ENCODE measurements at regions not wholly inside any gene's neighbourhood (a gene's known extent, or its start where the extent isn't known, plus 50 kb on each side); places are given as distances from the start of the nearest gene placed in this dataset.

- 70 to 84% methylated on average over 6 of the region's 6 CpGs for WGBS, 2 donors
- Histone ChIP-seq H3K9me3 (no peaks in the 10 kb centered on the region), H3K4me3 (no peak overlapping the region), H3K4me1 (no peaks in the 10 kb centered on the region), H3K27me3 (no peaks in the 10 kb centered on the region), H3K27ac (no peak overlapping the region), H3K36me3 (ENCODE audit: low read depth, missing control alignments) (no peaks in the 10 kb centered on the region)
- intact Hi-C loops (cut with DNase I; ENCODE audit: low total_unique reads), result no loop called here
- no peak for DNase-seq
- TF ChIP-seq CTCF (IDR thresholded peaks at IDR 0.05) (no peak), POLR2A (IDR thresholded peaks at IDR 0.05) (no peak)
Observed at GRCh38 chr20:22382742-22383141, 201.6 kb downstream of the FOXA2 start.

GRCh38 chr20:22381812-22382416, 202.5 kb downstream of the FOXA2 start:
- no peak overlapping the region for H3K4me3 ChIP-seq
- intact Hi-C loops (cut with DNase I; ENCODE audit: low total_unique reads), result no loop called here
- DNase-seq, result no peak
- no peaks in the 10 kb centered on the region for H3K4me1 ChIP-seq
- H3K36me3 ChIP-seq (ENCODE audit: low read depth, missing control alignments), result no peaks in the 10 kb centered on the region
- no peak overlapping the region for H3K27ac ChIP-seq
- TF ChIP-seq CTCF (IDR thresholded peaks at IDR 0.05) (no peak), POLR2A (IDR thresholded peaks at IDR 0.05) (no peak)
- no peaks in the 10 kb centered on the region for H3K27me3 ChIP-seq
- no peaks in the 10 kb centered on the region for H3K9me3 ChIP-seq
- WGBS, 2 donors, result 69 to 81% methylated on average over 4 of the region's 4 CpGs

- TF ChIP-seq CTCF (IDR thresholded peaks at IDR 0.05), result no peak
- no peak for TF ChIP-seq POLR2A (IDR thresholded peaks at IDR 0.05)
- H3K4me3 ChIP-seq, result no peak overlapping the region
- H3K9me3 ChIP-seq, result no peaks in the 10 kb centered on the region
- H3K36me3 ChIP-seq (ENCODE audit: low read depth, missing control alignments), result no peaks in the 10 kb centered on the region
- intact Hi-C loops (cut with DNase I; ENCODE audit: low total_unique reads), result no loop called here
- H3K27ac ChIP-seq, result no peak overlapping the region
- no peak for DNase-seq
- no peaks in the 10 kb centered on the region for H3K27me3 ChIP-seq
- H3K4me1 ChIP-seq, result no peaks in the 10 kb centered on the region
Observed at GRCh38 chr20:22379472-22379871, 204.9 kb downstream of the FOXA2 start.

- TF ChIP-seq CTCF (IDR thresholded peaks at IDR 0.05), result no peak
- TF ChIP-seq POLR2A (IDR thresholded peaks at IDR 0.05), result no peak
- Histone ChIP-seq H3K27me3 (no peaks in the 10 kb centered on the region), H3K36me3 (ENCODE audit: low read depth, missing control alignments) (no peaks in the 10 kb centered on the region), H3K9me3 (no peaks in the 10 kb centered on the region), H3K4me3 (no peak overlapping the region), H3K4me1 (no peaks in the 10 kb centered on the region), H3K27ac (no peak overlapping the region)
- intact Hi-C loops (cut with DNase I; ENCODE audit: low total_unique reads), result no loop called here
- no peak for DNase-seq
- 61 to 65% methylated on average over 12 of the region's 12 CpGs for WGBS, 2 donors
Observed at GRCh38 chr20:22374678-22375590, 209.4 kb downstream of the FOXA2 start.

All from testis (tissue), 2 donors.